GM18867 (cell line): ENCODE measurements at regions not wholly inside any gene's neighbourhood (a gene's known extent, or its start where the extent isn't known, plus 50 kb on each side); places are given as distances from the start of the nearest gene placed in this dataset.

Experiments
- ATAC-seq: cut with Tn5 transposase; IDR thresholded peaks from one replicate; pipeline ENCODE4 v1.9.1; 2021; ENCODE audit warnings: mild to moderate bottlenecking, moderate library complexity; ENCODE audit not compliant: unreplicated experiment

DNA sequence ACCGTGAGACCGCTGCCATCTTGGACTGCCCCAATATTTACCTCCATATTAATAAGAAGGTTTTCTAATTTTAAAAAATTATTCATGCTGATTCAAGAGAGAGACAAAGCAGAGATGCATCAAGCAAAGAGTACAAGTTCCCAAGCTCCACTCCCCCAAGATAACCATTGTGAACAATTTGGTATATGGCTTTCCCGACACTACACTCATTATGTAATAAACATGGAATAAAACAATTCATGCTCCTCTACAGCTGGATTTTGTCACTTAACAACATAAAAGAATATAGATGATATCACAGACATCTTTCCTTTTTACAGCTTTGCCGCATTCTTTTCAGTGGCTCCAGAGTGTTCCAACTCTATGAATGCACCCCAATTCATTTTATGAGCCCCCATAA, 307.6 kb downstream of the FGFR2 start:
- ATAC-seq = no peak

DNA sequence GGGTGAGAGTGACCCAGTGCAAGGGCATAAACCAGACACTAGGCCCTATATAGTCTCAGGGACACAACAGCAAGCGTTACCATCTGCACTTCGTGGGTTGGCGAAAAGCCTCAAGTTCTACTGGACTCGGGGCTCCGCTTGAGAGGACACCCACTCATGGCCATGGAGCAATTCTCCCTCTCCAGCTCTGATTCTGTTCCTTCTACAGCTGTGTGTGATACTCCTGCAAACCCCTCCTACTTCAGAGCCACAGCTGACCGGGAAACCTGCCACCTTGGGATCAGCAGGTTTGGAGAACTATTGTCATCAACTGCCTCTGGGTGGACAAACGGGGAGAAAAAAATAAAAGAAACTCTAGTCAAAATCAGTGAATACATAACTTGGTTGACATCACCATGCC, 306.9 kb downstream of the FGFR2 start:
- no peak for ATAC-seq

DNA sequence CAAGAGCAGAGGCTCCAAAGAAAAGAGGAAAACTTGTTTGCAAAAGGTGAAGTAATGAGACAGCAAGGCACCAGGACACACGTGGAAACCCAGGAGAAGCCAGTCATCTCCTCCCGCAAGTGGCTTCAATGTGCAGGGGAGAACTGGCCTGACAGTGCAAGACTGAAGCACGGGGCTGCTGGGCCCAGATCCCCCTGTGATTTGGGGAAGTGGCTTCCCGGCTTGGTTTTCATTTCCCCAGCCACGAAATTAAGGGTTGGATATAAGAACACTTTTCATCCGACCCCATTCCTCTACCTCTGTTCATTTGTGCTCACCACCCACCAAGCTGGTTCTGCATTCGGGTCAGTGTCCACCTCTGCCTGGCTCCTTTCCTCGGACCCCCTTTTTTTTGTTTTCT, 306.4 kb downstream of the FGFR2 start:
- no peak for ATAC-seq

DNA sequence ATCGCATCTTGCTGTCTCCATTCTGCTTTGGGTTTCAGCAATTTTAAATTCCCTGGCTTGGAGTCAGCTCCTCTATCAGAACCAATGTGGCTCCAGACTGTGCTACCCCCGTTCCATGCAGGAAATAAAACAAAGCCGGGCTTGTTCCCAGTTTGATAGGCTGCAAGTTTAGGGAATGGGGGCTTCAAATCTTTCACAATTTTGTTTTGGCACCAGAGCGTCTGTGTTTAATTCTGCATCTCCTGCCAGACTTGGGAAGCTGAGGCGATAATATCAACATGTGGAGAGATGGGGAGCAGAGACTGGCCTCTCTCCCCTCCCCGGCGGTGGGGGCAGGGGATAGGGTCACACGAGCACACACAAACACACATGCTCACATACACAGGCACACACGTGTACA, 305.9 kb downstream of the FGFR2 start:
- no peak for ATAC-seq

DNA sequence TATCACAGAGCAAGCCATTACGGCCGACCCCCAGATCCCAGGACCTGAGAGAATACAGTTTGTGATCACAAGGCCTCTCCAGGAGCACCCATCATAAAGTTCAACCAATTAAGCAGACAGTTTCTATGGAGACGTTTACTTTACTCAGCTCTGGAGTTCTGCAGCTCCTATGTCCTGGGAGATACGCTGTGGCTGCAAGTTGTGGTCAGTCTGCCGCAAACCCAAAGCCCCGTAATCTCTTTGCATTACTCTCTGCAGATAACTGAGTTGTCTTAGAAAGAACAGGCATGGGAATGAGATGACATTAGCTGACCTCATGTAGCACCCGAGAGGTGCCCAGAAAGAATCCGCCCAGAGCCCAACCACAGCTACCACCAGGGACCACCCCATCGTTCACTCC, 305.1 kb downstream of the FGFR2 start:
- no peak for ATAC-seq

DNA sequence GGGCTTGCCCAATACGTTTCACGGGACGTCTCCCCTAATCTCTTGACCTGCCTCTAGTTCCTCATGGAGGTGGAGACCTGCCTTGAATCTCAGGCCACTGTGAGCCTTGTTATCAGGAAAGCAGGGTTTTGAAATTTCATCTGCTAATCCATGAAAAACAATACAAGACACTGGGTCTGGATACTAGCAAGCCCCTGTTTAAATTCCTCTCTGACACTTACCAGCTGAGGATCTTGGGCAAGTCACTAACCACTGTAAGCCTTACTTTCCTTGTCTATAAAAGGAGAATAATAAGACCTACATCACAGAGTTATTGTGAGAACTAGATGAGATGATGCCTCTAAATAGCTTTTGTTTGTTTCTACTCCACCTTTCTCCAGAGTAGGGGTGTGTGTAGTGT, 303.6 kb downstream of the FGFR2 start:
- ATAC-seq = no peak

DNA sequence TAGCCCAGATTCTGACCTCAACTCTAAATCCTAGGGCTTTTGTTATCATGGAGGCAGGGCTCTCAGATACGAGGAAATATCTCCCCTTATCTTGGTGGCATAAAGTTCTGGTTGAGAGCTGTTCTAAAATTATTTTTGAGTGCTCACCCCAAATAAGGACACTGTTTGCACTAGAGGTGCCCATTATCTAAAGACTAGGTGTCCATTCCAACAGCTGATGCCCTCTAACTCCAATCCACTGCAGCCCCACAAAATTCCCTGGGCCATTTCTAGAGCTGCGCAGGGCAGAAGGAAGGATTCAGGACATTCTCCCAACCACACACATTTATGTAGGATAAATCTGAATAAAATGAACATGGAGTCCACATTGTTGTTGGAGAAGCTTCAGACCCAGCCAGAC, 301.9 kb downstream of the FGFR2 start:
- ATAC-seq = no peak

DNA sequence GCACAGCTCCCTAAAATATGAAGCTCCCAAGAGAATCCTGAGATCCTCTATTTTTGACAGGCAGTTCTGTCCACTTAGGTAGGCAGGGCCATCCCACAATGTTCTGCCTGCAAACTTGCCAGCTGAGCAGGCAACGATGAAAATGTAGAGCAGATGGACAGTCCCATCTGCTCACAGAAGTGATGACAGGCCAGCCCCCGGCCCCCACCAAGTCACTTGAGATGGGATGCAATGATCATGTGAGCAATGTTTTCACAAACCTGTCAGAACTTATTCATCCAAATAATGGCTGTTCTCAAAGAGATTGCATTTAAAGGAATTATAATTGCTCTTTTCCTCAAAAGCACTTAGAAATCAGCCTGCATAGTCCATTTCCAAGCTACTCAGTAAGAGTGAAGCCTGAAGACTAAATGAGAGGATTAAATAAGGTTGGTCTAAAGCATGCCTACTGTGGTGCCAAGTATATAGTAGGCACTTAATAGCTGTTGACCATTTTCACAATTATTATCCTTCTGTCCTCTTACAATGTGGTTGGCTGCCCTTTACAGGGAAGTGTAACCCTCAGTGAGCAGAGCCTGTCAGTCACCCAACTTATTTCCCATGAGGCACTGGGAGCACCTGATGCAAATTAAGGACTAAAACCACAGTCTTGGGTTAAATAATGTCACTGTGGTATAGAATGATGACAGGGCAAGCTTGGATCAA, 301.2 kb downstream of the FGFR2 start:
- ATAC-seq = no peak

DNA sequence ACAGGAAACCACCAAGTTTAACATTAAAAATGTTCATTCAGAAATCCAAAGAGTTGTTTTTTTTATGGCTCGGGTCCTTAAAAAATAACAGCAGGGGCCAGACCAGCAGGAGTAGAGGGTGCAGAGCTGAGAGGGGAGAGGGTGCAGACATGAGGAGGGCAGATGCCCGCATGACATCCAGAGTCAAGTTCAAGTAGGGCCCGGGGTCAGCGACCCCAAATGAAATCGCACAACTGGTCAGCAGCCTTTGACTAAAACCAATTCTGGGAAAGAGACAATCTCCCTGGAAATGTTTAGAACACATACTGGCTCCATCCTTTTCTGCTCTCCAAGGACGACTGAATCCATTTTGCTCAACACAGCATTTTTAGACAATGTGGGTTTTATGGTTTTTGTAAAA, 297.5 kb downstream of the FGFR2 start:
- no peak for ATAC-seq

DNA sequence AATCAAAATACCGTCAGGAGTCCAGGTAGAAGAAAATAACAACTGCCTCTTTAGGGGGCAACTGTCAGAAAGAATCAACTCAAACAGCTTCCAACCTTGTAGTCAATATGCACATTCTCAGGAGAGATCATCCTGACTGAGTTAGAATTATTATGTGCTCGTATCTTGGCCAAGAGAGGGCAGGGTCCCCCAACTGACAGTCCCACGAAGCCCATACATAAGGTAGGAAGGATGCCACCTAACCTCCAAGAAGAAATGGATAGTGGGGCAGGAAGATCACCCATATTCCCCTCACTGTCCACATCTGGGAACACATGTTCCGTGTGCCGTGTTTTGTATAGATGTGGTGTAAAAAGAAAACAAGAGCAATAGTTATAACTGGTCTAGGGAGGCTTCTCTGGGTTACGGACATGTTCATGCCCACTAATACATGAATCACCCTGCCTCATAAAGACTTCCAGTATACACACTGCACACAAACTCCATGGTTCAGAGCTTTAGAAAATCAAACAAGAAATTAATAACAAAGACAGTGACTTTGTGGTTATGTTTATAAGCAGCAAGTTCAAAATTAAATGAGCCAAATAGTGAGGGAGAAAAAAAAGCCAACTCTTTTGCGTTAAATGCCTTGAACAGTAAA, 295.6 kb downstream of the FGFR2 start:
- no peak for ATAC-seq

DNA sequence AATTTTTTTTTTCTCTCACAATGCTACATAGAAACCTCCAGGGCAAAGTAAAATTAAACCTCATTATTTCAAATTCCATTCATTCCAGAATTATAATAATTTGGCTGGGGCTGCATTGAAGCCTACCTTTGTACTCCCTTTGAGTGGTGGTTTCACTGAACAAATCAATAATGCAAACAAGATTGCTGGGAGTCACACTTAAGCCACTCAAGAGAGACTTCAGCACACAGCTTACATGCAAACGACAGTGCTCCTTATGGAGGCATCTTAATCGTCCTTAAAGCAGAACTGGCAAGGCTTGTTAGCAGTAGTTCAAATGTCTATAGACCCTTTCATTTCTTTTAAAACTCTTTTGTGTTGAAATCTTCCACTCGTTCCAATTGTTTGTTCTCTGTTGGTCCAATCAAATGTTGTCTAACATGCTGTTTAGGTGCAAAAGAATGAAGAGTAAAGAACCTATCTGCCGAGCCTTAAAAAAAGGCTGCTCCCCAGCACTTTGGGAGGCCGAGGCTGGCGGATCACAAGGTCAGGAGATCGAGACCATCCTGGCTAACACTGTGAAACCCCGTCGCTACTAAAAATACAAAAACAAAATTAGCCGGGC, 294.9 kb downstream of the FGFR2 start:
- no peak for ATAC-seq

DNA sequence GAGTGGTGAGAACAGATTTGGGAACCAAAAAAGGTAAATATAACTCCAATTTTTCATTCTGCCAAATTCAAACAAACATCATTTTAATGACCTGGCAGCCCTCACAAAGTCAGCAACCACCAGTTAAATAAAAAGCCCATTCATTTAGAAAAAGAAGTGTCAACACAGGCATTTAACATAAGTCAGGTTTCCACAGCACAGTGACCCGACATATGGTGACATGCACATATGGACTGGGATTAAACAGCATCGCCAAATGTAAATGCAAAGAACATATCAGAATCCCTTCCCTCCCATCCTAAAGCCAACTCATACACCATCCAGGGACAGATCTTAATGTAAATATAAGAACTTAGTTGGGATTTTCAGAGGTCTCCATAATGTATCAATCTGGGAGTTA, 293.2 kb downstream of the FGFR2 start:
- no peak for ATAC-seq

DNA sequence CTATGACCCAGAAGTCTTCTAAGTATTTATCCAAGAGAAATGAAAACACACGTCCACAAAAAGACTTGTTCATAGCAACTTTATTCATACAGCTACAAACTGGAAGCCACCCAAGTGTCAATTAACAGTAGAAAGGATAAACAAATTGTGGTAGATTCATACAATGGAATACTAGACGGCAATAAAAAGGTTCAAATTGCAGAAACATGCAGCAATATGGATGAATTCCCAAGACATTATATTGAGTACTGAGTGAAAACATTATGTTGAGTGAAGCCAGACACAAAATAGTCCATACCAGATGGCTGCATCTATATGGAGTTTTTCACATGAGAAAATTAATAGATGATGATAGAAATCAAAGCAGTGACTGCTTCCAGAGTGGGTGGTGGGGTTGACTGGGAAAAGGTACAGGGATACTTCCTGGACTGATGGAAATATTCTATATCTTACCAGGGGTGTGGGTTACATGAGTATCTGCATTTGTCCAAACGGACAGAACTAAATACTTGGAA, 292.0 kb downstream of the FGFR2 start:
- ATAC-seq = no peak

DNA sequence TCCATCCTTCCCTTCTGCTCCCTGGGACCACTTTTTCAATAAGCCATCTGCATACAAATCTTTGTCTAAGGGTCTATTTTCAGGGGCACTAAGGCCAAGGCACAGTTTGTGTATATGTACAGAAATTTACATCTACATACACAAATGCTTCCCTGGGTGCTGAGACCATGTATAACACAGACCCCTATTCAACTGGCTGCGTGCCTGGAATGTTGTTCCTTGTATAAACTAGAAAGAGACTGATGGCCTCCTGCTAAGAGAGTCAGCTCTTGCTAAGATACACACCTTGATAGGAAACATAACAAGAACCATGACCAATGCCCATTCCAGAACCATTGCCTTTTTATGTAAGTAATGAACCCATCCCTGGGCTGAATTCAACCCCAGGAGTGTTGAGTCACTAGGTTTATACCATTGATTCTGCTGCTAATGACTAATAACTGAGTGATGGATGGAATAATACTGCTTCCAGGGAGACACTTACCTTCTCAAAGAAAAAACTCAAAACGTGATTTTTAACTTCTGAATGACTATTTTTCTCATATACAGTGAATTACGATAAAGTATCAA, 290.7 kb downstream of the FGFR2 start:
- ATAC-seq = no peak

DNA sequence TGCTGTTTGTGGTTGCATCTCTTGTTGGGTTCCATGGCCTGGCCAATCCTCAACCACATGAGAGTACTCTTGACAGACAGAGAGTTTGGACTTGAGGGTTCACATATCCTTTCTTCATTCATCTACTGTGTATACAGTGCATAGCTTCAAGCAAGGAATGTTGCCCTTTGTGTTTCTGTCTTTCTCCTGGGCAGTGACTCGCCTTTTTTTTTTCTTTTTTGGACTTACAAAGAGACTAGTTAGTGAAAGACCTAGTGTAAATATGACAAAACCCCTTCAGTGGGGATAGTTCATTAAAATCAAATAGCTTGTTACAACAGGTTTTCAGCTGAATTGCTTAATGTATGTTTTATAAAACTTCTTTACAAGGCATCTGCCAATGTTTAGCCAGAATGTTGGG, 290.2 kb downstream of the FGFR2 start:
- ATAC-seq = no peak

DNA sequence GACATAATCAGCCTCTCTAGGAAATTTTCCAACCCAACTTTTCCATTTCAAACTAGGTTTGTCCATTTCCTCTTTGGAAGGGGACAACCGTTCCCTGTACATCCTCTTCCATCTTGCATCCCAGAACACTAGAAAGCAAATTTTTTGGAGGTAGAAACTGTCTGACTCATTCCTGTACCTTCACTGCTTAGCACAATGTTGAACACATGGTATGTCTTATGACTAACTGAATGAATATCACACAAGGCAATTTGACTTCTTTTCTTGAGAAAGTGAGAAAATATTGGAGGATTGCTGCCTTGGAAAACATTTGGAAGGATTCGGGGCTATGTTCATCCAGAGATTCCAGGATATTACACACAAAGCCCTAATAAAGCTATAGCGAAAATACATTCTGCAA, 289.1 kb downstream of the FGFR2 start:
- no peak for ATAC-seq

DNA sequence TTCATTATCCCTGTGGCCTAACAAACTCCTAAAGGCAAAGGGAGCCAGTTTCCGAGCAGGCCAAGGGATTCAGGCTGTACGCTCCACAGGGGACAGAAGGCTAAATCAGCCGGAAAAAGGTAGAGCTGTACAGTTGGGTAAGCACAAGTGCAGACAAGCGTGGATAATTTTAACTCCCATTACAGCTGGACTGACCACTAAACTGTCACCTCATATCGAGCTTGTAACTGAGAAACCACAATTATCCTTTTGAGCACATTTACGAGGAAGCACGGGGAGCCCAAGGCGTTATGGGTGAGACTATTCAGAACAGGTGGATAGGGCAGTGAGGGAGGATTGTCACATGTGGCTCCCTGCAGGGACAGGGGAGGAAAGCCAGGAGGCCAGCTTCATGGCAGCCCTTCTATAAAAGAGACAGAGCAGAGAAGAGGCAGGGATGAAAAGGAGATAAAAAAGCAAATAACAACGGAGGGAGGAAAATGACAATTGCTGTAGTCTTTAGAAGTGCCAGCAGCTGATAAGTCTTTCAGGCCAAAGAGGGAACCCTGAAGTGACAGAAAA, 288.0 kb downstream of the FGFR2 start:
- peak; percentile 60 for ATAC-seq

DNA sequence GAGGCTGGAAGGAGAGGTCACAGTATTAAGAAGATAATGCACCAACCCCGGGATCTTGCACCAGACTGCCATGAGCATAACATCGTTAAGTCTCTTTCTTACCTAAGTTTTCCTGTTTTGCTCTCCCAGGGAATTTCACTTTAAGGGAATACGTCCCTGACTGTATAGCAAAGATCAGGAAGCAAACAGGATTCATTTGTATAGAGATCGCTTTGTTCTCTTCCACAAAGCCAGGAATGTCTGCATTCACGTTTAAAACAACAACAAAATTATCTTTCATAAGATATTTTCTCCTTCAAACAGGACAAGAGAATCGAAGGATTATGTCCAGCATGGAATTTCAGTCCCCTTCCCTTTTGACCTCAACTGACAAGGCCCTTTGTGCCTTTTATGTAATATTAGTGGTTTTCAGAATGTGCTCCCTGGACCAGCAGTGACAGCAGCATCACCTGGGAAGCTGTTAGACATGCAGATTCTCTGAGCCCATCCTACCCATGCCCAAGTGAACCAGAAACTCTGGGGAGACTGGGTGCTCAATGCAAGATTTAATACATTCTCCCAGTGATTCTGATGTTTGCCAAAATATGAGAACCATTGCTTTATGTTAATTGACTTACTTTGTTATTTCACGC, 286.3 kb downstream of the FGFR2 start:
- no peak for ATAC-seq

DNA sequence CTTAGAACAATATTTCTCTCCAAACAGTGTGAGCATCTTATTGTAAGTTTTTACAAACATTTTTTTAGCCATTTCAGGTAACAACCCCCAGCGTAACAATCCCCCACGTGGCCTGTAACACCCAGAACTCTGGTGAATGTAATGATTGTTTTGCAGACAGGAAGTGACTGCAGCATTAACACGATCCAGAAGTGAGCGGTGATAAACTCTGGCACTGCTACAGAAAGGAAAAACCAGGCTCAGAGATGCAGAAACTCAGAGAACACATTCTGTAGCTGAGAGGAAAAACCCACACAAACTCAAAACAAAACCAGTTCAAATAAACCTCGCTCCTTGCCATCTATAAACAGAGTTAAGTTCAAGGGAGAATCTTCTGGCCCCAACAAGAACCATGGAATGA, 285.7 kb downstream of the FGFR2 start:
- no peak for ATAC-seq

DNA sequence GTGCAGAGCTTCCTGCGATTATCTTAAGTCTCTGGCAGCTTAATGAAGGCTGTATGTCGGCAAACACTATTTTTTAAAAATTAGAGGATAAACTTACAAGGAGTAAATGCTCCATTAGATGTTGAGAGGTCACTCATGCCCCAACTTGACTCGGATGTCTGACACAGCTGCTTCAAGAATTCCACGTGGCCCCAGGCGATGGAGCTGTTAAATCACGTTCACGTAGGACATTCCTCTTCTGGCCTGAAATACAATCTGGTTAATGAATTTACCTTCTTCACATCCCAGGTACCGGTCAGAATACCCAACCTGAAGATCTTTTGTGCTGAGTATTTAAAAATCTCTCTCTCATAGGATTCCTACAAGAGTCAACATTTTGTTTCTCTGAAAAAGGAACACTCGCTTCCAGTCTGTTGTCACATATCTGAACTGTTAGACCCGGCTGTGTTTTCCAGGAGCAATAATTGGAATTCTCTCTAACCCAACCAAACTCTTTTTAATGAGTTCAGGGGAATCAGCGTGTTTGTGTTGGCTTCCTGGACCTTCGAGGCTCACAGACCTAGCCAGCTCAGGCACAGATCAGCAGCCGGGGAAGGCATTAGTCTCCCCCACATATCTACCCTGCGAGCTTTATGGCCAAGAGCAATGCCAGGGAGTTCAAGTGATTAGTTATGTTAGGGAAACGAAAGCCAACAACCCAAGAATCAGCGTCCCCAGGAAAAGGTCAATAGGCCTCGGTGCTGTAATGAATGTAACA, 284.9 kb downstream of the FGFR2 start:
- no peak for ATAC-seq
